ENCODE measurements at regions not wholly inside any gene's neighbourhood (a gene's known extent, or its start where the extent isn't known, plus 50 kb on each side); places are given as distances from the start of the nearest gene placed in this dataset.

- no peaks in the 10 kb centered on the region for H3K4me1 ChIP-seq (ENCODE audit: control insufficient read depth in 5 of 5, insufficient read depth in 5 of 5, low read length in 5 of 5)
- H3K36me3 ChIP-seq (ENCODE audit: control insufficient read depth in 4 of 4, insufficient read depth in 4 of 4, low read length in 4 of 4): no peaks in the 10 kb centered on the region
- no peak overlapping the region for H3K9ac ChIP-seq (ENCODE audit: insufficient read depth in 1 of 2, low read length in 2 of 2)
- no peak overlapping the region for H3K4me3 ChIP-seq
- ATAC-seq (ENCODE audit: insufficient read depth, low FRiP score) (no peak), DNase-seq (no peak)
- peaks cover 0 to 5% (median 0%) of the 10 kb centered on the region in 4 donors for H3K9me3 ChIP-seq (ENCODE audit: control insufficient read depth in 4 of 4, insufficient read depth in 3 of 4, low read length in 3 of 4)
- no peaks in the 10 kb centered on the region for H3K27me3 ChIP-seq (ENCODE audit: control insufficient read depth in 3 of 3, insufficient read depth in 3 of 3, low read length in 2 of 3)
- WGBS, 2 donors: 80 to 82% methylated on average over 4 of the region's 4 CpGs
- TF ChIP-seq, protein P1, sequence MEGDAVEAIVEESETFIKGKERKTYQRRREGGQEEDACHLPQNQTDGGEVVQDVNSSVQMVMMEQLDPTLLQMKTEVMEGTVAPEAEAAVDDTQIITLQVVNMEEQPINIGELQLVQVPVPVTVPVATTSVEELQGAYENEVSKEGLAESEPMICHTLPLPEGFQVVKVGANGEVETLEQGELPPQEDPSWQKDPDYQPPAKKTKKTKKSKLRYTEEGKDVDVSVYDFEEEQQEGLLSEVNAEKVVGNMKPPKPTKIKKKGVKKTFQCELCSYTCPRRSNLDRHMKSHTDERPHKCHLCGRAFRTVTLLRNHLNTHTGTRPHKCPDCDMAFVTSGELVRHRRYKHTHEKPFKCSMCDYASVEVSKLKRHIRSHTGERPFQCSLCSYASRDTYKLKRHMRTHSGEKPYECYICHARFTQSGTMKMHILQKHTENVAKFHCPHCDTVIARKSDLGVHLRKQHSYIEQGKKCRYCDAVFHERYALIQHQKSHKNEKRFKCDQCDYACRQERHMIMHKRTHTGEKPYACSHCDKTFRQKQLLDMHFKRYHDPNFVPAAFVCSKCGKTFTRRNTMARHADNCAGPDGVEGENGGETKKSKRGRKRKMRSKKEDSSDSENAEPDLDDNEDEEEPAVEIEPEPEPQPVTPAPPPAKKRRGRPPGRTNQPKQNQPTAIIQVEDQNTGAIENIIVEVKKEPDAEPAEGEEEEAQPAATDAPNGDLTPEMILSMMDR (IDR thresholded peaks at IDR 0.05; ENCODE audit: control extremely low read depth, extremely low read depth): no peak
- no peak overlapping the region for H3K27ac ChIP-seq (ENCODE audit: low read depth in 1 of 2, low read length in 1 of 2)
Observed at GRCh38 chr14:55516776-55517175, 63.2 kb upstream of the KTN1 start.

DNA sequence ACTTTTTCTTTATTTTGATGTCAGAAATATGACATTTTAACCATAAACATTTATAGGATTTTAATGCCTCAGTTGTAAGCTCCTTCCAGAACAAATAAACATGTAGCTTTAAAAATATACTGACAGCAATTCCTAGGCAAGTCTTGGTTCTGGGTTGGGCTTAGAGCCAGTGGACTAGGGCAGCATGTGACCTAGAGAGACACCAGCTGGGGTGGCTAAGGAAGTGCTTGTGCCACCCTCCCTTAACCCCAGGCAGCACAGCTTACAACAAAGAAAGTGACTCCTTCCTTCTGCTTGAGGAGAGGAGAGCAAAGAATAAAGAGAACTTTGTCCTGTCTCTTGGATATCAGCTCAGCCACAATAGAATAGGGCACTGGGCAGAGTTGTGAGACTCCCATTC is 61.6 kb upstream of the KTN1 start:
- Histone ChIP-seq H3K4me1 (ENCODE audit: control insufficient read depth in 5 of 5, insufficient read depth in 5 of 5, low read length in 5 of 5) (no peaks in the 10 kb centered on the region), H3K9ac (ENCODE audit: insufficient read depth in 1 of 2, low read length in 2 of 2) (no peak overlapping the region), H3K27me3 (ENCODE audit: control insufficient read depth in 3 of 3, insufficient read depth in 3 of 3, low read length in 2 of 3) (no peaks in the 10 kb centered on the region), H3K36me3 (ENCODE audit: control insufficient read depth in 4 of 4, insufficient read depth in 4 of 4, low read length in 4 of 4) (no peaks in the 10 kb centered on the region), H3K9me3 (ENCODE audit: control insufficient read depth in 4 of 4, insufficient read depth in 3 of 4, low read length in 3 of 4) (peaks cover 0 to 5% (median 0%) of the 10 kb centered on the region in 4 donors), H3K27ac (ENCODE audit: low read depth in 1 of 2, low read length in 1 of 2) (no peak overlapping the region), H3K4me3 (no peak overlapping the region)
- ATAC-seq (ENCODE audit: insufficient read depth, low FRiP score) (no peak), DNase-seq (peak in 2 of 3 donors; percentile 6 to 12)
- TF ChIP-seq, protein P1 (IDR thresholded peaks at IDR 0.05; ENCODE audit: control extremely low read depth, extremely low read depth): no peak

DNA sequence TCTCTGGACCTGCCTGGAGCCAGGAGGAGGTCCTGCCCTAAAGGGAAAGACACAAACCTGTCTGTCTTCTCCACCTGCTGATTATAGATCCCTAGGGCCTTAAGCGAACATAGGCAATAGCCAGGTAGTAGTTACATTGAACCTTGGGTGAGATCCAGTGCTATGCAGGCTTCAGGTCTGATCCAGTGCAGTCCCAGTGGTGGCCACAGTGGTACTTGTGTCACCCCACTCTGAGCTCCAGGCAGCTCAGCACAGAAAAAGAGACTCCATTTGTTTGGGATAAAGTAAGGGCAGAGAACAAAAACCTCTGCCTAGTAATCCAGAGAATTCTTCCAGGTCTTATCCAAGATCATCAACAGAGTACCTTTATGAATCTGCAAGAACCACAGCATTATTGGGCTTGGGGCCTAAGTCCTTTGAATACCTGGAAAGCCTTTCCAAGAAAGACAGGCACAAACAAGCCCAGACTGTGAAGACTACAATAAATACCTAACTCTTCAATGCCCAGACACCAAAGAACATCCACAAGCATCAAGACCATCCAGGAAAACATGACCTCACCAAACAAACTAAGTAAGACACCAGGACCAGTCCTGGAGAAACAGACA is 60.4 kb upstream of the KTN1 start:
- Histone ChIP-seq H3K9ac (ENCODE audit: insufficient read depth in 1 of 2, low read length in 2 of 2) (no peak overlapping the region), H3K36me3 (ENCODE audit: control insufficient read depth in 4 of 4, insufficient read depth in 4 of 4, low read length in 4 of 4) (no peaks in the 10 kb centered on the region), H3K27ac (ENCODE audit: low read depth in 1 of 2, low read length in 1 of 2) (no peak overlapping the region), H3K4me1 (ENCODE audit: control insufficient read depth in 5 of 5, insufficient read depth in 5 of 5, low read length in 5 of 5) (no peaks in the 10 kb centered on the region), H3K27me3 (ENCODE audit: control insufficient read depth in 3 of 3, insufficient read depth in 3 of 3, low read length in 2 of 3) (no peaks in the 10 kb centered on the region), H3K9me3 (ENCODE audit: control insufficient read depth in 4 of 4, insufficient read depth in 3 of 4, low read length in 3 of 4) (peaks cover 0 to 5% (median 0%) of the 10 kb centered on the region in 4 donors), H3K4me3 (no peak overlapping the region)
- ATAC-seq (ENCODE audit: insufficient read depth, low FRiP score): no peak
- WGBS, 2 donors: 93 to 100% methylated on average over 1 of the region's 1 CpG
- DNase-seq: no peak
- TF ChIP-seq, protein P1 (IDR thresholded peaks at IDR 0.05; ENCODE audit: control extremely low read depth, extremely low read depth): no peak

GRCh38 chr14:55523321-55523720 is 56.7 kb upstream of the KTN1 start:
- H3K27me3 ChIP-seq (ENCODE audit: control insufficient read depth in 3 of 3, insufficient read depth in 3 of 3, low read length in 2 of 3): no peaks in the 10 kb centered on the region
- no peak for ATAC-seq (ENCODE audit: insufficient read depth, low FRiP score)
- 75 to 82% methylated on average over 2 of the region's 2 CpGs for WGBS, 2 donors

More at GRCh38 chr14:55523321-55523720, 56.7 kb upstream of the KTN1 start:
- Histone ChIP-seq H3K4me1 (ENCODE audit: control insufficient read depth in 5 of 5, insufficient read depth in 5 of 5, low read length in 5 of 5) (no peaks in the 10 kb centered on the region), H3K36me3 (ENCODE audit: control insufficient read depth in 4 of 4, insufficient read depth in 4 of 4, low read length in 4 of 4) (no peaks in the 10 kb centered on the region), H3K27ac (ENCODE audit: low read depth in 1 of 2, low read length in 1 of 2) (no peak overlapping the region), H3K9ac (ENCODE audit: insufficient read depth in 1 of 2, low read length in 2 of 2) (no peak overlapping the region), H3K9me3 (ENCODE audit: control insufficient read depth in 4 of 4, insufficient read depth in 3 of 4, low read length in 3 of 4) (peaks cover 0 to 5% (median 0%) of the 10 kb centered on the region in 4 donors), H3K4me3 (no peak overlapping the region)
- TF ChIP-seq, protein P1 (IDR thresholded peaks at IDR 0.05; ENCODE audit: control extremely low read depth, extremely low read depth): no peak
- DNase-seq: no peak
